PC-3 (cell line): ENCODE measurements at regions not wholly inside any gene's neighbourhood (a gene's known extent, or its start where the extent isn't known, plus 50 kb on each side); places are given as distances from the start of the nearest gene placed in this dataset.

Source experiments
- EZH2 ChIP-seq: fragments of 300-600 bp; sonication (generic); IDR thresholded peaks from one replicate; pipeline ENCODE4 v1.6.1; 2017; ENCODE audit warnings: antibody characterized with exemption, mild to moderate bottlenecking, low read length; ENCODE audit not compliant: unreplicated experiment
- TF ChIP-seq, protein P1 (sequence below): fragments of 300-600 bp; sonication (generic); conservative IDR thresholded peaks from 2 replicates; pipeline ENCODE4 v1.5.1; 2017; ENCODE audit warnings: antibody characterized with exemption, low read depth, mild to moderate bottlenecking, low read length

DNA sequence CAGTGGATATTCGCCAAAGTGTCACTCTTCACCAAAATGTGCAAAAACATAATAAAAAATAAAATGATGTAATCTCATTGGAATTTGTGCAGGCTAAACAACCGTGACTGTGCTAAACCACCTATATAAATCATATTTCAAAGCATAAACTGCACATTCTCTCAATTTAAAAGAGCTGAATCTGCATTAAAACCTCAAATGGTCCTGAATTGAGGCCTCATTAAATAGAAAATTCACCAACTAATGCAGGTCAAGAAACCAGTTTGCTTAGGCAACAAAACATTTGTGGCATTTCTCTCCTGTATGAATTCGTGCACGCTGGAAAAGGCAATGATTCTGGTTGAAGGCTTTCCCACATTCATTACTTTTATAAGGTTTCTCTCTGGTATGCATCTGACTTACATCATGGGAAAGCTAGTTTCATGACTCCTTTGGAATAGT lies 80.1 kb upstream of the IFNG-AS1 start:
- TF ChIP-seq, protein P1, sequence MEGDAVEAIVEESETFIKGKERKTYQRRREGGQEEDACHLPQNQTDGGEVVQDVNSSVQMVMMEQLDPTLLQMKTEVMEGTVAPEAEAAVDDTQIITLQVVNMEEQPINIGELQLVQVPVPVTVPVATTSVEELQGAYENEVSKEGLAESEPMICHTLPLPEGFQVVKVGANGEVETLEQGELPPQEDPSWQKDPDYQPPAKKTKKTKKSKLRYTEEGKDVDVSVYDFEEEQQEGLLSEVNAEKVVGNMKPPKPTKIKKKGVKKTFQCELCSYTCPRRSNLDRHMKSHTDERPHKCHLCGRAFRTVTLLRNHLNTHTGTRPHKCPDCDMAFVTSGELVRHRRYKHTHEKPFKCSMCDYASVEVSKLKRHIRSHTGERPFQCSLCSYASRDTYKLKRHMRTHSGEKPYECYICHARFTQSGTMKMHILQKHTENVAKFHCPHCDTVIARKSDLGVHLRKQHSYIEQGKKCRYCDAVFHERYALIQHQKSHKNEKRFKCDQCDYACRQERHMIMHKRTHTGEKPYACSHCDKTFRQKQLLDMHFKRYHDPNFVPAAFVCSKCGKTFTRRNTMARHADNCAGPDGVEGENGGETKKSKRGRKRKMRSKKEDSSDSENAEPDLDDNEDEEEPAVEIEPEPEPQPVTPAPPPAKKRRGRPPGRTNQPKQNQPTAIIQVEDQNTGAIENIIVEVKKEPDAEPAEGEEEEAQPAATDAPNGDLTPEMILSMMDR: no peak
- TF ChIP-seq EZH2: no peak
